Lung (tissue), 11 donors: ENCODE measurements at regions not wholly inside any gene's neighbourhood (a gene's known extent, or its start where the extent isn't known, plus 50 kb on each side); places are given as distances from the start of the nearest gene placed in this dataset.

ENCODE experiments used
- ATAC-seq: fragments of 200-7000 bp; cut with Tn5 transposase; one replicate; pipeline ENCODE4 v1.9.1; 2020; ENCODE audit warnings: moderate number of reproducible peaks; ENCODE audit not compliant: insufficient read depth, low FRiP score
- DNase-seq, 3 donors: peaks; one replicate each; pipeline ENCODE4 v3.0.0-alpha.2; 2013 to 2017
- H3K27ac ChIP-seq, 2 donors: one replicate each; pipeline ENCODE4 v1.5.1; 2013; ENCODE audit warnings: mild to moderate bottlenecking in 2 of 2, moderate library complexity in 2 of 2, control low read depth in 1 of 2, inconsistent platforms in 1 of 2, low read depth in 1 of 2, low read length in 1 of 2
- H3K27me3 ChIP-seq, 3 donors: one replicate each; pipeline ENCODE4 v1.5.1; 2013; ENCODE audit warnings: low read length in 2 of 3; ENCODE audit not compliant: control insufficient read depth in 3 of 3, insufficient read depth in 3 of 3
- H3K36me3 ChIP-seq, 4 donors: one replicate each; pipeline ENCODE4 v1.5.1; 2013; ENCODE audit warnings: low read length in 4 of 4, mild to moderate bottlenecking in 1 of 4, moderate library complexity in 1 of 4; ENCODE audit not compliant: control insufficient read depth in 4 of 4, insufficient read depth in 4 of 4
- H3K4me1 ChIP-seq, 5 donors: one replicate each; pipeline ENCODE4 v1.5.1; 2013; ENCODE audit warnings: low read length in 5 of 5, mild to moderate bottlenecking in 2 of 5, moderate library complexity in 1 of 5; ENCODE audit not compliant: control insufficient read depth in 5 of 5, insufficient read depth in 5 of 5
- H3K4me3 ChIP-seq: one replicate; pipeline ENCODE4 v1.5.1; 2013; ENCODE audit warnings: mild to moderate bottlenecking, control low read depth, moderate library complexity
- H3K9ac ChIP-seq, 2 donors: one replicate each; pipeline ENCODE4 v1.5.1; 2013; ENCODE audit warnings: low read length in 2 of 2, control low read depth in 1 of 2; ENCODE audit not compliant: insufficient read depth in 1 of 2
- H3K9me3 ChIP-seq, 4 donors: one replicate each; pipeline ENCODE4 v1.5.1; 2013; ENCODE audit warnings: low read length in 3 of 4, mild to moderate bottlenecking in 1 of 4, moderate library complexity in 1 of 4; ENCODE audit not compliant: control insufficient read depth in 4 of 4, insufficient read depth in 3 of 4
- WGBS, 2 donors: extraction: QIAGEN DNeasy Blood & Tissue Kit; methylation state at CpG; one replicate each; pipeline ENCODE4 v1.1.7; 2013; 5-methylcytosine and 5-hydroxymethylcytosine counted together
- TF ChIP-seq, protein P1 (sequence below): IDR thresholded peaks from 2 replicates; pipeline ENCODE4 v1.5.1; 2012; ENCODE audit warnings: mild to moderate bottlenecking; ENCODE audit errors: control extremely low read depth, extremely low read depth
- donor health status: control.
- donor health status: control.
- donor health status: Bipolar disorder and iron deficiency.
- donor health status: healthy.
- donor health status: DM: yes; HTN: yes; CAD: no.

DNA sequence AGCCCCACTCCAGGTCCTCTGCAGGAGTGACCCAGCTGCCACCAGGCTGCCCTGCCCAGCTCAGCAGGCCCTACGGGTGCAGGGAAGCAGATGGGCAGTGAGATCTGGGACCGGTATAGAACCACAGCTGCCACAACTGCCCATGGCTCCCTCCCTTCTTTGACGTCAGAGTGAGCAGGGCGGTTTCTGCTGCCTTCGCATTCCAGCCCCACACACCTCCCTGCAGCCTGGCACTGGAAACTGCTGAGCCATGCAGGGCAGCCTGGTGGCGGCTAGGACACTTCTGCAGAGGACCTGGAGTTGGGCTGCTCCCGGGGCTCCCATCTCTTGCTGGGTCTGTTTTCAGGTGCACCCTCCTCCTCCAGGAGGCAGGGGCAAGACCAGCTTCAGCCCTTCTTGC lies 101.6 kb upstream of the CD93 start:
- Histone ChIP-seq H3K9me3 (no peaks in the 10 kb centered on the region), H3K27me3 (peaks cover 0 to 4% (median 0%) of the 10 kb centered on the region in 3 donors), H3K27ac (no peak overlapping the region), H3K9ac (no peak overlapping the region), H3K4me3 (no peak overlapping the region), H3K4me1 (peaks cover 0 to 3% (median 0%) of the 10 kb centered on the region in 5 donors), H3K36me3 (no peaks in the 10 kb centered on the region)
- 58 to 79% methylated on average over 7 of the region's 7 CpGs for WGBS, 2 donors
- TF ChIP-seq, protein P1, sequence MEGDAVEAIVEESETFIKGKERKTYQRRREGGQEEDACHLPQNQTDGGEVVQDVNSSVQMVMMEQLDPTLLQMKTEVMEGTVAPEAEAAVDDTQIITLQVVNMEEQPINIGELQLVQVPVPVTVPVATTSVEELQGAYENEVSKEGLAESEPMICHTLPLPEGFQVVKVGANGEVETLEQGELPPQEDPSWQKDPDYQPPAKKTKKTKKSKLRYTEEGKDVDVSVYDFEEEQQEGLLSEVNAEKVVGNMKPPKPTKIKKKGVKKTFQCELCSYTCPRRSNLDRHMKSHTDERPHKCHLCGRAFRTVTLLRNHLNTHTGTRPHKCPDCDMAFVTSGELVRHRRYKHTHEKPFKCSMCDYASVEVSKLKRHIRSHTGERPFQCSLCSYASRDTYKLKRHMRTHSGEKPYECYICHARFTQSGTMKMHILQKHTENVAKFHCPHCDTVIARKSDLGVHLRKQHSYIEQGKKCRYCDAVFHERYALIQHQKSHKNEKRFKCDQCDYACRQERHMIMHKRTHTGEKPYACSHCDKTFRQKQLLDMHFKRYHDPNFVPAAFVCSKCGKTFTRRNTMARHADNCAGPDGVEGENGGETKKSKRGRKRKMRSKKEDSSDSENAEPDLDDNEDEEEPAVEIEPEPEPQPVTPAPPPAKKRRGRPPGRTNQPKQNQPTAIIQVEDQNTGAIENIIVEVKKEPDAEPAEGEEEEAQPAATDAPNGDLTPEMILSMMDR = no peak
- ATAC-seq = no peak
- peak in 2 of 3 donors; percentile 33 to 34 for DNase-seq

GRCh38 chr20:23186808-23187207 lies 100.7 kb upstream of the CD93 start:
- H3K4me3 ChIP-seq = peak overlapping the region; percentile 1
- no peaks in the 10 kb centered on the region for H3K9me3 ChIP-seq
- DNase-seq (no peak), ATAC-seq (no peak)
- TF ChIP-seq, protein P1 = no peak
- peaks cover 0 to 3% (median 0%) of the 10 kb centered on the region in 5 donors for H3K4me1 ChIP-seq
- H3K36me3 ChIP-seq = no peaks in the 10 kb centered on the region
- no peak overlapping the region for H3K9ac ChIP-seq
- H3K27me3 ChIP-seq = peaks cover 0 to 4% (median 0%) of the 10 kb centered on the region in 3 donors
- no peak overlapping the region for H3K27ac ChIP-seq
- WGBS, 2 donors = 86 to 94% methylated on average over 5 of the region's 5 CpGs

DNA sequence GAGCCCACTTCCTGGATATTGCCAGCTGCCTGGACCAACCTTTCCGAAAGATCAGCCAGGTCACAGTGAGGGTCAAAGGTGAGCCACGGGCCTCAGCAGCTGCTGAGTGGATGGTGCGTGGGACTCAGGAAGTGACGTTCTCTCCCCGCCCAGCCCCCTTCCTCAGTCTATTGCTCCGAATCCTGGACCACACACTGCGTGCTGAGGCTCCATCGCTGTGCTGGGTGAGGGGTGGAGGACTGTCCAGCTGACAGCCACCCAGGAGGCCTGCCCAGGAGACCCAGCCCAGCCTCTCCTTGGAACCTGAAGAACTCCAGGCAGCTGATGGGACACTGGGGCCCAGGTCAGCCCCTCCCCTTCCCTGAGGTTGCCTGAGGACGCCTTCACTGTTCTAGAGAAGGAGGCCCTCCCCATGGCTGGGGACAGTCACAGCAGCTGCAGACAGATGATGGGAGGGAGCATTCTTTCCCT lies 94.4 kb upstream of the CD93 start:
- Histone ChIP-seq H3K9me3 (peaks cover 0 to 3% (median 1%) of the 10 kb centered on the region in 4 donors), H3K36me3 (no peaks in the 10 kb centered on the region), H3K27me3 (no peaks in the 10 kb centered on the region), H3K4me1 (peaks cover 0 to 5% (median 0%) of the 10 kb centered on the region in 5 donors), H3K4me3 (no peak overlapping the region), H3K27ac (peak overlapping the region; percentile 58 to 65), H3K9ac (no peak overlapping the region)
- no peak for DNase-seq
- WGBS, 2 donors = 66 to 73% methylated on average over 9 of the region's 9 CpGs
- TF ChIP-seq, protein P1 = no peak
- ATAC-seq = no peak

DNA sequence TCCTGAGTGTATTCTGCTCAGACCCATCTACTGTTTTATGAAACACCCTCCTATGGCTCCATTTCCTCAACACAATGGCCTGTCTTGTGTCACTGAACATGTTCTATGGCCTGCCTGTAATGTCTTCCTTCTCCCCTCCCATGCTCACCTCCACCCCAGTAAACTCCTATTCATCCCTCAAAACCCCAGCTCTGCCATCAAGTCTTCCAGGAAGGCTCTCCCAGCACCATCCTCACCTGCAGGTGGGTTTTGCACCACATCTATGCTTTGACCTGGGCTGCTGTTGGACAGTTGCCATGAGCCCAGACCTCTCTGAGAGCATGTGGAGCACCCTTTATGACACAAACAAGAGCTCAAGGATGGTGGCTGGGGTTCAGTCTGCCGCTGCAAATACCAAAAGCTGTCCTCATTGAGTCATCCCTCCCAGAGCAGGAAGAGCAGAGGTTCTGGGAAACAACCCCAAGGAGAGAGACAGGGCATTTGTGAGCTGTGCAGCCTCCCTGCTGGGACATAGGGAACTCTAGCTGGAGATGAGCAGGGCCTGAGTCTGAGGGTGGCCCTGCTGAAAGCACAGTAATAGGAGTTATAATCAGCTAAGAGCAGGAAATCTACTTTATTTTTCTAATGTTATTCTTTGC lies 93.8 kb upstream of the CD93 start:
- no peaks in the 10 kb centered on the region for H3K36me3 ChIP-seq
- H3K4me3 ChIP-seq = no peak overlapping the region
- H3K4me1 ChIP-seq = peaks cover 0 to 5% (median 0%) of the 10 kb centered on the region in 5 donors
- H3K27me3 ChIP-seq = no peaks in the 10 kb centered on the region
- ATAC-seq = no peak
- H3K9me3 ChIP-seq = peaks cover 0 to 3% (median 1%) of the 10 kb centered on the region in 4 donors
- H3K9ac ChIP-seq = no peak overlapping the region
- DNase-seq = no peak
- H3K27ac ChIP-seq = peak overlapping the region in 1 of 2 donors; percentile 36
- TF ChIP-seq, protein P1 = no peak
- 75 to 81% methylated on average over 1 of the region's 1 CpG for WGBS, 2 donors
